ENCODE measurements at regions not wholly inside any gene's neighbourhood (a gene's known extent, or its start where the extent isn't known, plus 50 kb on each side); places are given as distances from the start of the nearest gene placed in this dataset.
A peak's percentile ranks its signal among the peaks of the same experiment; 100 is the strongest.

DNA sequence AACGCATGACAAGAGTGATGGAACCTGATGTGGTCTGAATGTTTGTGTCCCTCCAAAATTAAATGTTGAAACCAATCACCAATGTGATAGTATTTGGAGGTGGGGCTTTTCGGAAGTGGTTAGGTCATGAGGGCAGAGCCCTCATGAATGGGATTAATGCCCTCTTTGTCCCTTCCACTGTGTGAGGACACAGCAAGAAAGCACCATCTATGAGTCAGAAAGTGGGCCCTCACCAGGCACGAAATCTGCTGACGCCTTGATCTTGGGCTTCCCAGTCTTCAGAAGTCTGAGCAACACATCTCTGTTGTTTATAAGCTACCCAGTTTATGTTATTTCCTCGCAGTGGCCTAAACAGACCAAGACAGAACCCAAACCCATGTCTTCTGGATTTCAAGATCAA lies 244.0 kb upstream of the JAG1 start:
- Histone ChIP-seq H3K4me3 (no peak overlapping the region), H3K9me3 (no peaks in the 10 kb centered on the region), H3K27ac (no peak overlapping the region), H3K36me3 (no peaks in the 10 kb centered on the region), H3K4me1 (no peaks in the 10 kb centered on the region), H3K27me3 (ENCODE audit: low read depth) (no peaks in the 10 kb centered on the region)
- TF ChIP-seq, protein P1, sequence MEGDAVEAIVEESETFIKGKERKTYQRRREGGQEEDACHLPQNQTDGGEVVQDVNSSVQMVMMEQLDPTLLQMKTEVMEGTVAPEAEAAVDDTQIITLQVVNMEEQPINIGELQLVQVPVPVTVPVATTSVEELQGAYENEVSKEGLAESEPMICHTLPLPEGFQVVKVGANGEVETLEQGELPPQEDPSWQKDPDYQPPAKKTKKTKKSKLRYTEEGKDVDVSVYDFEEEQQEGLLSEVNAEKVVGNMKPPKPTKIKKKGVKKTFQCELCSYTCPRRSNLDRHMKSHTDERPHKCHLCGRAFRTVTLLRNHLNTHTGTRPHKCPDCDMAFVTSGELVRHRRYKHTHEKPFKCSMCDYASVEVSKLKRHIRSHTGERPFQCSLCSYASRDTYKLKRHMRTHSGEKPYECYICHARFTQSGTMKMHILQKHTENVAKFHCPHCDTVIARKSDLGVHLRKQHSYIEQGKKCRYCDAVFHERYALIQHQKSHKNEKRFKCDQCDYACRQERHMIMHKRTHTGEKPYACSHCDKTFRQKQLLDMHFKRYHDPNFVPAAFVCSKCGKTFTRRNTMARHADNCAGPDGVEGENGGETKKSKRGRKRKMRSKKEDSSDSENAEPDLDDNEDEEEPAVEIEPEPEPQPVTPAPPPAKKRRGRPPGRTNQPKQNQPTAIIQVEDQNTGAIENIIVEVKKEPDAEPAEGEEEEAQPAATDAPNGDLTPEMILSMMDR (IDR thresholded peaks at IDR 0.05): no peak
- ATAC-seq (no peak), DNase-seq (no peak)
- intact Hi-C loops (cut with DNase I): no loop called here

DNA sequence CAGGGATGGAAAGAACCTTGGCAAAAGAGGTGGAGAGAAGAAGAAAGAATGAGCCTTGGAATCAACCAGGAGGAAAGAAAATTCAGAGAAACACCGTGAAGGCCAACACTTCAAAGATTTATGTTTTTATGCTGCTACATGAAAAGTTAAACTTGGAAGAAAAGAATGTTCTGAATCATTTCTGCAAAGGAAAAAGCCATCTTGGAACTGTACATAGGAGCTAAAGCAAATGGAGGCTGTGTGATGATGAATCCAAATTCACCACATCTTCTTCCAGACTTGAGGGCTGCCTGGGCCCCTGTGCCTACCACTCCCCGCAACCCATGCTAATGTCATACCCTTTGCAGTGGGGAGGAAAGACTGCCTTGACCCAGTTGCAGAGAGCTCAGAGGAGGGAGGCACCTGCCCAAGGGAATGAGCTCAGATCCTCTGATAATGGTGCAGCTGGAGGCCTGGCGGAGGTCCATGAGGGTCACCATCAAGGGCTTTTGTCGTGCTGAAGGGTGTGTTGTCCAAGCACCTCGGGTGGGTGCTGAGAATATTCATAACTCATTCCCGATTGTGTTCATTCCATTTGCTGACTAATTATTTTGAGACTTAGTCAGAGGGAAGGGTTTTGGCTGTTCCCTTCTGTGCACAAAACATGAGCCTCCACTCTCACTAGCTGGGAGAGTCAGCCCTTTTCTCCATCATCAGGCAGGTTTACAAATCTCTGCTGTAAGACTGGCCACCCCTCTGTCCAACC lies 245.8 kb upstream of the JAG1 start:
- DNase-seq: no peak
- no peaks in the 10 kb centered on the region for H3K9me3 ChIP-seq
- intact Hi-C loops (cut with DNase I): no loop called here
- ATAC-seq: peak in 1 of 2 donors; percentile 38
- H3K27me3 ChIP-seq (ENCODE audit: low read depth): no peaks in the 10 kb centered on the region
- H3K36me3 ChIP-seq: no peaks in the 10 kb centered on the region
- H3K27ac ChIP-seq: no peak overlapping the region
- H3K4me1 ChIP-seq: no peaks in the 10 kb centered on the region
- TF ChIP-seq, protein P1 (IDR thresholded peaks at IDR 0.05): no peak
- H3K4me3 ChIP-seq: no peak overlapping the region

DNA sequence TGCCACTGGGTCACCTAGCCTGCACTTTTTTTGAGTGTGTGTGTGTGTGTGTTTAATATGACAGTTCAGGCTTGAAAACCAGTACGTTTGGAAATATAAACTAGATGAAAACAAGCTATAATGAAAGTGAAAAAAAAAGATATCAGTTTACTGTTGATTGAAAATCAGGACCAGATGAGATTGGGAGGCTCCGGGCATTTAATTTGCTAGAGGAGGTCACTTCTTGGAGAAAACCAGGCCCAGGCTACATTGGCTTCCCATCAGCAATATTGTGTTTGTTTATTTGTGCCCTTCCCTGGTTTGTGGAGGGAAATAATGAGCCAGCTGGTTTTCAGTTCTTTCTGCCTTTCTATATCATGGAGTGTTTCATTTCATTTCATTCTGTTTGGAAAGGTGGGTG lies 246.6 kb upstream of the JAG1 start:
- H3K27ac ChIP-seq: no peak overlapping the region
- no peaks in the 10 kb centered on the region for H3K9me3 ChIP-seq
- no peak for ATAC-seq
- TF ChIP-seq, protein P1 (IDR thresholded peaks at IDR 0.05): no peak
- intact Hi-C loops (cut with DNase I): no loop called here
- H3K36me3 ChIP-seq: no peaks in the 10 kb centered on the region
- no peak overlapping the region for H3K4me3 ChIP-seq
- H3K4me1 ChIP-seq: no peaks in the 10 kb centered on the region
- no peaks in the 10 kb centered on the region for H3K27me3 ChIP-seq (ENCODE audit: low read depth)
- DNase-seq: no peak

DNA sequence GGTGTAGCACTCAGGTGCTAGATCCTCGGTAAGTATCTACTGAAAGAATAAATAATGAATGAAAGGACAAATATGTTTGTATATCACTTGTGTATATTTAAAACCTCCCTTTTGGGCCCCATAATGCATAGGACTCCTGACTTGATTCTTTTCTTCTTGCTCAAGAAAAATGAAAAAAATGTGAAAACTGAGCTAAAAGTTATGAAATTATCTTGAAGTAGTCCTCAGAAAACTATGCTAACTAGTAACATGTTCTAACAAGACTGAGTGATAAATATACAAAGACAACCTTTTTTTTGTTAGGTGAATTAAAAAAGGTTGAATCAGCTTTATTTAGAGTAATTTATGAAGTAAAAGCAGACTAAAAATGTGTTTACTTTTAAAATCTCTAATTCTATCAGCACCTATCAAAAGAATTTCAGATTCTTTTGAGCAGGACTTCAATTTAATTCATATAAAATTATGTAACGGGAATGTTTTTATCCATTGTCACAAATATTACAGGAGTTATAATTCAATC lies 247.8 kb upstream of the JAG1 start:
- H3K9me3 ChIP-seq: no peaks in the 10 kb centered on the region
- H3K27ac ChIP-seq: no peak overlapping the region
- intact Hi-C loops (cut with DNase I): no loop called here
- TF ChIP-seq, protein P1 (IDR thresholded peaks at IDR 0.05): no peak
- H3K36me3 ChIP-seq: no peaks in the 10 kb centered on the region
- H3K27me3 ChIP-seq (ENCODE audit: low read depth): no peaks in the 10 kb centered on the region
- DNase-seq (no peak), ATAC-seq (no peak)
- H3K4me3 ChIP-seq: no peak overlapping the region
- no peaks in the 10 kb centered on the region for H3K4me1 ChIP-seq

DNA sequence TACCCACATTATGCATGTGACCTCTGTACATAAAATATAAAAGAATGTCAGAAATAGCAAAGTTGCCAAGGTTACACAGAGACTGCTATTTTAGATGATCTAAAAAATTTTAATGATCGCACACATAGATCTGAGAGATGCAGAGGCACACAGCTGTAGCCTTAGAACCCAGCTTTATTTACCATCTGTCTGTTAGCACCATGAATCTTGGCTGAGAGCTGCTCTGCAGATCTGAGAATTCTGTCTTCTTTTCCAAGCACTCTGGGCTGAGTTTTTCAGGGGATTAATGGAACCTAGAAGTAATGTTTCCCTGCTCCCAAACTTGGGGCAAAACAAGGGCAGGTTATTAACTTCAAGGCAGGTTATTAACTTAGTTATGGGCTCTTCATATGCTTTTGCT lies 248.7 kb upstream of the JAG1 start:
- intact Hi-C loops (cut with DNase I): no loop called here
- ATAC-seq: no peak
- TF ChIP-seq, protein P1 (IDR thresholded peaks at IDR 0.05): no peak

More for the DNA sequence above, 248.7 kb upstream of the JAG1 start:
- no peak overlapping the region for H3K4me3 ChIP-seq
- no peaks in the 10 kb centered on the region for H3K4me1 ChIP-seq
- DNase-seq: no peak
- no peaks in the 10 kb centered on the region for H3K27me3 ChIP-seq (ENCODE audit: low read depth)
- H3K36me3 ChIP-seq: no peaks in the 10 kb centered on the region
- no peak overlapping the region for H3K27ac ChIP-seq
- H3K9me3 ChIP-seq: no peaks in the 10 kb centered on the region
